ENCODE measurements at regions not wholly inside any gene's neighbourhood (a gene's known extent, or its start where the extent isn't known, plus 50 kb on each side); places are given as distances from the start of the nearest gene placed in this dataset.

DNA sequence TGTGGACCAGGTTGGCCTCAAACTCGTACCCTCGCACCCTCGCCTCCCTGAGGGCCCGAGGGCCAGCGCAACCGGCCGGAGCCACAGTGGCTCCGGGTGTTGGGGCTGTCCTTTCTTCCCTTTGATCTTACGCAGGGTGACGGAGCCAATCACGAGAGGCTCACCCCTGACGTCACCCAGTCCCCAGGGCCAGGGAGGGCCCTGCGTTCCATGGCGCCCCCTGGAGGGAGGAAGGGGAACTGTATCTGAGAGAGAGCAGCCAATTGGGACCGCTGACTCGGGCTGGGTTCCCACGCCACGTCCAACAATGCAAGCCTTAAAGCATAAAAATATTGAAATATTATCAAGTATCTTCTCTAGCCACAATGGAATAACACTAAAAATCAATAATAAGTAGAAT is 432.8 kb upstream of the LRRTM4 start (continued):
- TF ChIP-seq ZNF555 (tag by site-specific recombination; conservative IDR thresholded peaks at IDR 0.05) (no peak), SP2 (tag by site-specific recombination; IDR thresholded peaks at IDR 0.05) (no peak), ZNF394 (tag by site-specific recombination; IDR thresholded peaks at IDR 0.05; ENCODE audit: borderline replicate concordance) (no peak)
- TF ChIP-seq, protein P1, sequence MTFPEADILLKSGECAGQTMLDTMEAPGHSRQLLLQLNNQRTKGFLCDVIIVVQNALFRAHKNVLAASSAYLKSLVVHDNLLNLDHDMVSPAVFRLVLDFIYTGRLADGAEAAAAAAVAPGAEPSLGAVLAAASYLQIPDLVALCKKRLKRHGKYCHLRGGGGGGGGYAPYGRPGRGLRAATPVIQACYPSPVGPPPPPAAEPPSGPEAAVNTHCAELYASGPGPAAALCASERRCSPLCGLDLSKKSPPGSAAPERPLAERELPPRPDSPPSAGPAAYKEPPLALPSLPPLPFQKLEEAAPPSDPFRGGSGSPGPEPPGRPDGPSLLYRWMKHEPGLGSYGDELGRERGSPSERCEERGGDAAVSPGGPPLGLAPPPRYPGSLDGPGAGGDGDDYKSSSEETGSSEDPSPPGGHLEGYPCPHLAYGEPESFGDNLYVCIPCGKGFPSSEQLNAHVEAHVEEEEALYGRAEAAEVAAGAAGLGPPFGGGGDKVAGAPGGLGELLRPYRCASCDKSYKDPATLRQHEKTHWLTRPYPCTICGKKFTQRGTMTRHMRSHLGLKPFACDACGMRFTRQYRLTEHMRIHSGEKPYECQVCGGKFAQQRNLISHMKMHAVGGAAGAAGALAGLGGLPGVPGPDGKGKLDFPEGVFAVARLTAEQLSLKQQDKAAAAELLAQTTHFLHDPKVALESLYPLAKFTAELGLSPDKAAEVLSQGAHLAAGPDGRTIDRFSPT (tag by site-specific recombination; IDR thresholded peaks at IDR 0.05) = no peak

DNA sequence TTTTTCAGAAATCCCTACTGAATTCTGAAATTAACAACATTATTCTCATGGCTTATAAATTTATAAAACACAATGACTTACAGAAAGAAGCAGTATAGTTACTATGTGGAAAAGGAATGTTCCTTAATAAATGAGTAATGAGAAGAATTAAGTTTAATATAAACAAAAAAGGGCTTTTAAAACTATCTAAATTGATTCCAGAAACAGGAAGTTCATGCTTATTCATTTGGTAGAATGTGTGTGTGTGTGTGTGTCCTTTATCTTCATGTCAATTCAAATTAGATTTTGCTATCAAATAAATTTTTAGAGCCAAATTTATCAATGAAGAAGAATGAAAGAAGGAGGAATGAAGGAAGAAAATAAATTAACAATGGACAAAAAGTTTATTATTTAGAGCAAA is 440.8 kb upstream of the LRRTM4 start:
- ChIA-PET POLR2A (no interaction called here), CTCF (no interaction called here)
- Histone ChIP-seq H3K4me1 (ENCODE audit: control insufficient read depth, insufficient read depth, low read length) (no peaks in the 10 kb centered on the region), H3K27ac (ENCODE audit: extremely low read depth, low read depth, low read length) (no peak overlapping the region), H3K4me3 (ENCODE audit: low read depth, low read length) (no peak overlapping the region), H3K9me3 (ENCODE audit: control insufficient read depth, insufficient read depth, low read depth, low read length) (no peaks in the 10 kb centered on the region), H3K36me3 (ENCODE audit: control insufficient read depth in 2 of 2, insufficient read depth in 1 of 2, low read length in 2 of 2) (no peaks in the 10 kb centered on the region)
- TF ChIP-seq, protein P2, sequence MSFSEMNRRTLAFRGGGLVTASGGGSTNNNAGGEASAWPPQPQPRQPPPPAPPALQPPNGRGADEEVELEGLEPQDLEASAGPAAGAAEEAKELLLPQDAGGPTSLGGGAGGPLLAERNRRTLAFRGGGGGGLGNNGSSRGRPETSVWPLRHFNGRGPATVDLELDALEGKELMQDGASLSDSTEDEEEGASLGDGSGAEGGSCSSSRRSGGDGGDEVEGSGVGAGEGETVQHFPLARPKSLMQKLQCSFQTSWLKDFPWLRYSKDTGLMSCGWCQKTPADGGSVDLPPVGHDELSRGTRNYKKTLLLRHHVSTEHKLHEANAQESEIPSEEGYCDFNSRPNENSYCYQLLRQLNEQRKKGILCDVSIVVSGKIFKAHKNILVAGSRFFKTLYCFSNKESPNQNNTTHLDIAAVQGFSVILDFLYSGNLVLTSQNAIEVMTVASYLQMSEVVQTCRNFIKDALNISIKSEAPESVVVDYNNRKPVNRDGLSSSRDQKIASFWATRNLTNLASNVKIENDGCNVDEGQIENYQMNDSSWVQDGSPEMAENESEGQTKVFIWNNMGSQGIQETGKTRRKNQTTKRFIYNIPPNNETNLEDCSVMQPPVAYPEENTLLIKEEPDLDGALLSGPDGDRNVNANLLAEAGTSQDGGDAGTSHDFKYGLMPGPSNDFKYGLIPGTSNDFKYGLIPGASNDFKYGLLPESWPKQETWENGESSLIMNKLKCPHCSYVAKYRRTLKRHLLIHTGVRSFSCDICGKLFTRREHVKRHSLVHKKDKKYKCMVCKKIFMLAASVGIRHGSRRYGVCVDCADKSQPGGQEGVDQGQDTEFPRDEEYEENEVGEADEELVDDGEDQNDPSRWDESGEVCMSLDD (tag by site-specific recombination; IDR thresholded peaks at IDR 0.05) = no peak
- no peak for TF ChIP-seq ZNF121 (tag by site-specific recombination; IDR thresholded peaks at IDR 0.05)
- TF ChIP-seq ZNF202 (tag by site-specific recombination; IDR thresholded peaks at IDR 0.05; ENCODE audit: borderline replicate concordance) = no peak

DNA sequence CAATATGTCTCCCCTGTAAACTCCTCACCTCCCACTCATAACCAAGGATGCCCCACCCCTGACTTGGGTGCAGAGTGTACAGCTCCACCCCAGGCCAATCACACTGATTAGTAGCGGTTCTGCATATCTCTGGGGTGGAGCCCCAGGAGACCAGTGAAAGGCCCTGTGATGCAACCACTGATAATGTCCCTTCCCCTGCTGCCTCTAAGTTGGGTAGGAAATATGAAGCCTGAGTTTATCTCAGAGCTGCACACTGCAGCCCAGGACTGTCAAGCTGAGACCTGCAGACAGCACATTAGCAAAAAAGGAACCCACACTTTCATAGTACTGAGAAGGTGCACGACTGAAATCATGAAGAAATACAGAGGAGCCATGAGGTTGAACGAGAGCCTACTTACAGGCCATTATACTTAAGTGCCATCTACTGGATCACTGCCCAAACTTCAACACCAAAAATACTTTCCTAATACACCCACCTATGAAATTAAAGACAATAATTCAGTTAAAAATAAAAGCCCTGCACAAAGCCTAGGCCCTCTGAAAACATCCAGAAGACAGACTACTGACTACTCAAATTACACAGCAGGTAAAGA is 455.4 kb upstream of the LRRTM4 start:
- ChIA-PET CTCF (interaction anchor here (0.5 kb wide), 1 partner anchor 333 kb away, joined by 8 read pairs; no protein-coding TSS in a partner anchor), POLR2A (no interaction called here)
- TF ChIP-seq ZNF521 (tag by site-specific recombination; IDR thresholded peaks at IDR 0.05) (no peak), ZNF274 (IDR thresholded peaks at IDR 0.05; ENCODE audit: low read length) (no peak), ZNF274 (tag by site-specific recombination; IDR thresholded peaks at IDR 0.05; ENCODE audit: borderline replicate concordance) (no peak), ZFP37 (tag by site-specific recombination; IDR thresholded peaks at IDR 0.05) (no peak), ZBTB20 (tag by site-specific recombination; IDR thresholded peaks at IDR 0.05) (no peak), ZNF133 (tag by site-specific recombination; IDR thresholded peaks at IDR 0.05) (no peak), ZNF473 (tag by site-specific recombination; IDR thresholded peaks at IDR 0.05) (no peak), ZNF558 (tag by site-specific recombination; IDR thresholded peaks at IDR 0.05) (no peak), ZNF654 (tag by site-specific recombination; IDR thresholded peaks at IDR 0.05; ENCODE audit: low read depth) (0 out of 2 replicates have a peak, but pooled peaks have one; percentile 16)
- TF ChIP-seq, protein P3, sequence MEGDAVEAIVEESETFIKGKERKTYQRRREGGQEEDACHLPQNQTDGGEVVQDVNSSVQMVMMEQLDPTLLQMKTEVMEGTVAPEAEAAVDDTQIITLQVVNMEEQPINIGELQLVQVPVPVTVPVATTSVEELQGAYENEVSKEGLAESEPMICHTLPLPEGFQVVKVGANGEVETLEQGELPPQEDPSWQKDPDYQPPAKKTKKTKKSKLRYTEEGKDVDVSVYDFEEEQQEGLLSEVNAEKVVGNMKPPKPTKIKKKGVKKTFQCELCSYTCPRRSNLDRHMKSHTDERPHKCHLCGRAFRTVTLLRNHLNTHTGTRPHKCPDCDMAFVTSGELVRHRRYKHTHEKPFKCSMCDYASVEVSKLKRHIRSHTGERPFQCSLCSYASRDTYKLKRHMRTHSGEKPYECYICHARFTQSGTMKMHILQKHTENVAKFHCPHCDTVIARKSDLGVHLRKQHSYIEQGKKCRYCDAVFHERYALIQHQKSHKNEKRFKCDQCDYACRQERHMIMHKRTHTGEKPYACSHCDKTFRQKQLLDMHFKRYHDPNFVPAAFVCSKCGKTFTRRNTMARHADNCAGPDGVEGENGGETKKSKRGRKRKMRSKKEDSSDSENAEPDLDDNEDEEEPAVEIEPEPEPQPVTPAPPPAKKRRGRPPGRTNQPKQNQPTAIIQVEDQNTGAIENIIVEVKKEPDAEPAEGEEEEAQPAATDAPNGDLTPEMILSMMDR (tag by site-specific recombination; IDR thresholded peaks at IDR 0.05) = 0 out of 2 replicates have a peak, but pooled peaks have one; percentile 19
- TF ChIP-seq, protein P4, sequence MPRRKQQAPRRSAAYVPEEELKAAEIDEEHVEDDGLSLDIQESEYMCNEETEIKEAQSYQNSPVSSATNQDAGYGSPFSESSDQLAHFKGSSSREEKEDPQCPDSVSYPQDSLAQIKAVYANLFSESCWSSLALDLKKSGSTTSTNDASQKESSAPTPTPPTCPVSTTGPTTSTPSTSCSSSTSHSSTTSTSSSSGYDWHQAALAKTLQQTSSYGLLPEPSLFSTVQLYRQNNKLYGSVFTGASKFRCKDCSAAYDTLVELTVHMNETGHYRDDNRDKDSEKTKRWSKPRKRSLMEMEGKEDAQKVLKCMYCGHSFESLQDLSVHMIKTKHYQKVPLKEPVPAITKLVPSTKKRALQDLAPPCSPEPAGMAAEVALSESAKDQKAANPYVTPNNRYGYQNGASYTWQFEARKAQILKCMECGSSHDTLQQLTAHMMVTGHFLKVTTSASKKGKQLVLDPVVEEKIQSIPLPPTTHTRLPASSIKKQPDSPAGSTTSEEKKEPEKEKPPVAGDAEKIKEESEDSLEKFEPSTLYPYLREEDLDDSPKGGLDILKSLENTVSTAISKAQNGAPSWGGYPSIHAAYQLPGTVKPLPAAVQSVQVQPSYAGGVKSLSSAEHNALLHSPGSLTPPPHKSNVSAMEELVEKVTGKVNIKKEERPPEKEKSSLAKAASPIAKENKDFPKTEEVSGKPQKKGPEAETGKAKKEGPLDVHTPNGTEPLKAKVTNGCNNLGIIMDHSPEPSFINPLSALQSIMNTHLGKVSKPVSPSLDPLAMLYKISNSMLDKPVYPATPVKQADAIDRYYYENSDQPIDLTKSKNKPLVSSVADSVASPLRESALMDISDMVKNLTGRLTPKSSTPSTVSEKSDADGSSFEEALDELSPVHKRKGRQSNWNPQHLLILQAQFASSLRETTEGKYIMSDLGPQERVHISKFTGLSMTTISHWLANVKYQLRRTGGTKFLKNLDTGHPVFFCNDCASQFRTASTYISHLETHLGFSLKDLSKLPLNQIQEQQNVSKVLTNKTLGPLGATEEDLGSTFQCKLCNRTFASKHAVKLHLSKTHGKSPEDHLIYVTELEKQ (tag by site-specific recombination; IDR thresholded peaks at IDR 0.05; ENCODE audit: borderline replicate concordance) = no peak
- Histone ChIP-seq H3K27ac (ENCODE audit: extremely low read depth, low read depth, low read length) (no peak overlapping the region), H3K9me3 (ENCODE audit: control insufficient read depth, insufficient read depth, low read depth, low read length) (no peaks in the 10 kb centered on the region), H3K36me3 (ENCODE audit: control insufficient read depth in 2 of 2, insufficient read depth in 1 of 2, low read length in 2 of 2) (no peaks in the 10 kb centered on the region), H3K4me3 (ENCODE audit: low read depth, low read length) (no peak overlapping the region), H3K4me1 (ENCODE audit: control insufficient read depth, insufficient read depth, low read length) (no peaks in the 10 kb centered on the region)

All from HEK293 (cell line).